T47D (cell line): ENCODE measurements at regions not wholly inside any gene's neighbourhood (a gene's known extent, or its start where the extent isn't known, plus 50 kb on each side); places are given as distances from the start of the nearest gene placed in this dataset.
"Not testable (repeated sequence)": the region's sequence is repeated elsewhere in the genome, so short reads cannot be mapped to it uniquely, and the experiment has no call there.

ENCODE experiments used
- DNase-seq, 2 experiments: peaks; one replicate each; pipeline versions ENCODE4 v3.0.0 to v3.0.0-alpha.2; 2011 to 2012; ENCODE audit warnings: low read depth in 1 of 2, low spot score in 1 of 2
- JUND ChIP-seq: IDR thresholded peaks from 2 replicates; pipeline ENCODE4 v1.6.1; 2012; ENCODE audit warnings: low read depth
- in situ Hi-C: cut with HindIII; loops from 2 replicates; pipeline ENCODE4 v1.10.0; 2016; ENCODE audit warnings: low sequenced_read_pairs, low pct_unique_long_range_greater_than_20kb

DNA sequence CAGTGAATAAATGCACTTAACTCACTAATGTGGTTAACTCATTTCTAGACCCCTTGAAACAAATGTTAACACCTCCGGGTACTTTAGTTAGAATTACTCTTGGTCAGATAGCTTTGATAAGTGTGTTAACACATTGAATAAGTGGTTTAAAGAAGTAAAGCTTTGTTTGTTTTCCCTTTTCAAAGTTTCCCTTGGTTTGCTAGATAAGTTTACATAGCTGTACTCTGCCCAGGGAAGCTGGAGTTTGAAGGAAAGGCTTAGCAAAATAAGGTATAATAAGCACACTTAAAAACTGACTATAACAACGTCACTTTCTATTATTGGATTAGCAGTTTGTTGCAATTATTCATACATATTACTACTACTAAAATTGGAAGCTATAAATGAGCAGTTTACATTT lies 1233.9 kb upstream of the ADGRL2 start:
- DNase-seq = no peak
- TF ChIP-seq JUND = no peak
- in situ Hi-C loops = no loop called here

DNA sequence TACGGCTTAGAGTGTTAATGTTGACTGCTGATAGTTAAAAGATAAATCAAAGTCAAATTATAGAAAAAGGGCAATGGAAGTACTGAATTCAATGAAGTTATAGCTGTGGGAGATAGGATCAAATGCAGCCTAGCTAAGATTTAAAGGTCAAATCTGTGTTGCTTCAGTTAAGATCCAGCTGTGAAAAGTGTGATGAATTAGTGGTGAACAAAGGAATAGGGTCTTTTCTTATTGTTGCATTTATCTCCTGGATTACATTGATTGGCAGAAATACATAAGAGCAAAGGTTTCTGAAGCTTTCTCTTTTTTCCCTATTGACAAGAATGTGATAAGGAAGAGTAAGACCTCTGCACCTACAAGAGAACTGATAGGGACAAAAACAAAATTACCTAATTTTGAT lies 1234.6 kb upstream of the ADGRL2 start:
- no peak for DNase-seq
- no peak for TF ChIP-seq JUND
- in situ Hi-C loops = no loop called here

DNA sequence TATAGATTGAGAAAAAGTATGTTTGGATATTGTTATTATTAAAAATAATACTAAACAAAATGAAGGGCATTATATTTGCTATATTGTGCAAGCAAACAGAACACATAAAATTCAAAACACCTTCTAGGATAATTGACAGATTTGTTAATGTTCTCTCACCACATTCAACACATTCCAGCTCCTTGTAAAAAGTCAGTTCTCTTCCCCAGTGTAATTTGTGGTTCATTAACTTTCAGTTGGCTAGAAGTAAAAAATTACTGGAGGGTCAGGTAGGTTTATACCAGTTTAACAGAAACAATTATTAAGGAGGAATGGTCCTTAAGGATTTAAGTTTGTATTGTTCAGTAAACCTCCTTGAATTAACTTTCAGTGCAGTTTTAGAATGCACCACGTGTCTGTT lies 1235.3 kb upstream of the ADGRL2 start:
- DNase-seq = no peak
- in situ Hi-C loops = no loop called here
- no peak for TF ChIP-seq JUND

DNA sequence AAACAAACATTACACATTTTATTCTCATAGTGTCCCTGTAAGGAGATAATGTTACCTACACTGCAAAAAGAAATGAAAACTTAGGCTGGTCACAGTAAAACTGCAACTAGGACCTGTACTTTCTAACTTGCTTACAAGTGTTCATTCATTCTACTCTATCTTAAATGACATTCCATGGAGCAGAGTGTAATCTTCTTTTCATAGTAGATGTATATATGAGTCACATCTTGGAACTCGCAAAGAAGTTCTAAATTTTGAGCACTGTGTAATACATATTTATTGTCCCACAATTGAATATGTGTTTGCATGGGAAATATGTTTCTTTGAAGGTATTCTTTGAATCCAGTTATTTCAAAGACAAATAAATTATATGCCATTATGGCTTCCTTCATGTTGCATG lies 1258.5 kb upstream of the ADGRL2 start:
- DNase-seq = no peak
- in situ Hi-C loops = no loop called here

DNA sequence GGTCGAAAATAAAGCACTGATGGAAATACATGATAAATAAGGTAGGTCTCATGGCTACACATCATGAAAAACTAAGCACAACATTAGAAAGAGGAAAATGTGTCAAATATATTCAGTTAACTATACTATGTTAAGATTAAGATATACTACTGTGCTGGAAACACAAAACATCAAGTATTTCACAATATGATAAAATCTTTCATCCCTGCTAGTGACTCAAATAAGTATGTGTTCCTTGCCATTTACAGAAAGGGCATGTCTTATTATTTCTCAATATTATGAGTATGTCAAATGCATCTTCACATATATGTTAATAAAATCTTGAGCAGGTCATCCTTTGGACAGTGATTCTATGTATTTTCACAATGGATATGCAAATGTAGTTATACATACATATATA lies 1260.1 kb upstream of the ADGRL2 start:
- DNase-seq = no peak
- no peak for TF ChIP-seq JUND
- in situ Hi-C loops = no loop called here

More for the DNA sequence above, 1258.5 kb upstream of the ADGRL2 start:
- TF ChIP-seq JUND = no peak

DNA sequence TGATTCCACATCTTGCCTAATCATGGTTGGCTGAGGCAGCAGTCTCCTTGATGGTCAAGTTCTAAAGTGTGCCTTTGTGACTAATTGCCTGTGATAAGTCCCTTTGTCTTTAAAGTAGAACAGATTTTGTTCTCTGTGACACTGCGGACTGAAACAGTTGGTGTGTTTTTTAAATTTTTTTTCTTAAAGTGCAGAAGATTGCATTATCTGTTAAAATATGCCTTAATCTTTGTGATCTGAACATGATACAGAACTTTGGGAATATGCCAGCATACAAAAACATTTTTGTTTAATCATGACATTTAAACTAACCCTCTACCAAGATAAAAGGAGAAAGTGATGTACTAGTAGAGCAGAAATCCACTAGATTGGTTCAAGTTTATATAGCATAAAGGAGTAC lies 1260.6 kb upstream of the ADGRL2 start:
- no peak for TF ChIP-seq JUND
- in situ Hi-C loops = no loop called here
- no peak for DNase-seq

DNA sequence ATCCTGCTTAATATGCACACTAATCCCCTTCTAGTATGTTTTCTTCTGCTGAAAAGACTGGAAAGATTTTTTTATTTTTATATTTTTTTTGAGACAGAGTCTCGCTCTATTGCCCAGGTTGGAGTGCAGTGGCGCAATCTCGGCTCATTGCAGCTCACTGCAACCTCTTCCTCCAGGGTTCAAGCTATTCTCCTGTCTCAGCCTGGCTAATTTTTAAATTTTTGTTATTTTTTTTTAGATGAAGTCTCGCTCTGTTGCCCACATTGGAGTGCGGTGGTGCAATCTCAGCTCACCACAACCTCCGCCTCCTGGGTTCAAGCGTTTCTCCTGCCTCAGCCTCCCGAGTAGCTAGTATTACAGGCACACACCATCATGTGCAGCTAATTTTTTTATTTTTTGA lies 1261.4 kb upstream of the ADGRL2 start:
- in situ Hi-C loops, DNase-seq: not testable (repeated sequence)

DNA sequence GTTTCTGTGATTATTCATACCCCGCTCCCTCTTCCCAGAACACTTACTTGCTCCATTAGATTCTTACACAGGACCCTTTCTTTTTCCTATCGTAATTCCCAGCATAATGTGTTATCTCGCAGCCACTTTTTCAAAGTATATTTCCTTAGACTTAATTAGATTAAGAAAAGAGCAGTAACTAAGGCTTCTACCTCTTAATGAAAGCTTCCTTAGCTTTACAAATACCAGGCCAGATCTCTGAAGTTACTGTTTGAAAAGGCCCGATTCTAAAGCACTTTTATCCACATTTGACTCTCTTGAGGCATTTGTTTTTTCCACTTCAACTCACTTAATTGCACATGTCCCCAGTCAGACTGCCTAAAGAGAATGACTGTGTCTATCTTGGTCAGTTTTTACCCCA lies 1264.3 kb upstream of the ADGRL2 start:
- in situ Hi-C loops = no loop called here
- DNase-seq = no peak
- TF ChIP-seq JUND = no peak

DNA sequence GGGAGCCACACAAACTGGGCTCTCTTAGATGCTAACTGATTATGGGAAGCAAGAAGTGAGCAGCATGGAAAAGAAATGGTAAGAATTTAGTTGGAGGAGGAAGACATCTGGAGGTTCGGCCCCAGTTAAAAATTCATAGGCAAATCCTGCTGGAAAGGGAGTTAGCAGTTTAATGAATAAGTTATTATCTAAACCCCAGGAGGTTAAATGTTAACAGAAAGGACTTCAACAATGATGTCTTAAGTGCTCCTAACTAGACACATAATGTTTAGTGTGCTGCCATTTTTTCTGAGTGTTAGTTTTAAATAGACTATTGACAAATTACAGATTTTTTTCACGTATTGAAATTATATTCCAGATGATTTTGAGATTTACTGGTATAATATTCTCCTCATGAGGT lies 1265.3 kb upstream of the ADGRL2 start:
- no peak for TF ChIP-seq JUND
- in situ Hi-C loops = no loop called here
- no peak for DNase-seq

DNA sequence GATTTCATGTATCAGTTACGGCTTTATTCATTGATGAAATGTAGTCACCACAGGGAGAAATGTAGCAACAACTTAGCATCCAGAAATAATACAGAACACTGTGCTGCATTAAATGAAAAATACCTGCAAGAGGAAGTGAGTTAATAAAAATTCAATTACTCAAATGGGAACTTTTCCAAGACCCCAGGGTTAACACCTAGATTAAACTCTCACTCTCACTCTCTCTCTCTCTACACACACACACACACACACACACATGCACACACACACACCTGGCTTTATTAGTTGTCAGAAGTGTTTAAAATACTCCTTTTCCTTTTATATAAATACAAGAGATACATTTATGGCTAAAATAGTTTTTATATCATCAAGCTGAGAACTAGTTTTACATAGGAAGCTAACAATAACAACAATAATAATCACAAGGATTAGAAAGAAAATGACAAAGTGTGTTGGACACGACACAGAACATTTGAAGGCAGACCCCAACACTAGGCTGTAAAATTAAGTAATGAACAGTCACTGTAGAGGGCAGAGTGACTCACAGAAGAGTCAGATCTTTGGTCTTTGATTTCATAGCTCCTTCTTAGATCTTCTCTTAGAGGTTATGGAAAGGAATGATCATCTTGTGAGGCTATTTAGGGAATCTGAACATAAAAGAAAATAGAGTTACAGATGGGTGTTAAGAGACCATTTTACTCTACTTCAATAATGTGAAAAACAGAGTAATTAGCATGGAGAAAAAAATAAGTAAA lies 1266.0 kb upstream of the ADGRL2 start:
- no peak for TF ChIP-seq JUND
- in situ Hi-C loops = no loop called here

DNA sequence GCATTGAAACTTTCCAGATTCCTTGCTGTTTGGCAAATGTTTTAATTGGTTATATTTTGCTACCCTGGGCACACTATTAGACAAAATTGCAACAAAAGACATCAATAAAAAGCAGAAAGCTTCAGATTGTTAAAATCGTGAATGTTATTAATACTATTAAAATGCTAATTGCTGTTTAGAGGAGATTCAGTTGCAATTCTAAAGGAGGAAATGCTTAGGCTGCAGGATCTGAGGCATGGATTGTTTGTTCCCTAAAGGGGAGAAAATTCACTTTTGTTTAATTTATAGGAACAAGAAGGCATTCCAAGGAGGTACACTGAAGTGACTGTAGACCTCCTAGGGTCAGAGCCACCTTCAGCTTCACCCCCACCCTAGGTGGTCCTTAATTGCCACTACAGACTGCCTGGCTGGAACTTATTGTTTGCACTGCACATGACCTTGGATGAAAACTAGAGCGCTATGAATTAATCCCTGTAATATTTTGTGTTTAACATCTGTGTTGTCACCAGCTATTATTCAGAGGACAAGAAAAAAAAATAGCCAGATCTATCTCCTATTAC lies 1266.9 kb upstream of the ADGRL2 start:
- in situ Hi-C loops = no loop called here
- TF ChIP-seq JUND = no peak
- DNase-seq = no peak

More for the DNA sequence above, 1266.0 kb upstream of the ADGRL2 start:
- no peak for DNase-seq

DNA sequence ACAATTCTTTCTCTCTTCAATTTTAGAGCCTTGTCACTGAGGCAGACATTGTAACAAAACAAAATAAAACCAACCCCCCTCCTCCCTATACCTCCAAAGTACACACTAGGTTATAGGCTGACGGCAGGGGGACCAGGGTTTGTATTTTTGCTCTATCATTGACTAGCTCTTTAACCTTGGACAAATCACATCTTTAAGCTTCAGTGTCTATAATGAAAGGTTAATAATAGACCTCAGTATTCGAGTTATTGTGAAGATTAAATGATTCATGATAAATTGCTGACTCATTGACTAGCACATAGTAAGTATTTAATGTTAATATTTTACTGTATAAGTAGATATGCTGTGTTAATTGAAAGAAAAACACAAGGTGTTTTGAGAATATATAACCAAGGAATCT lies 1267.6 kb upstream of the ADGRL2 start:
- no peak for TF ChIP-seq JUND
- in situ Hi-C loops = no loop called here
- DNase-seq = no peak

DNA sequence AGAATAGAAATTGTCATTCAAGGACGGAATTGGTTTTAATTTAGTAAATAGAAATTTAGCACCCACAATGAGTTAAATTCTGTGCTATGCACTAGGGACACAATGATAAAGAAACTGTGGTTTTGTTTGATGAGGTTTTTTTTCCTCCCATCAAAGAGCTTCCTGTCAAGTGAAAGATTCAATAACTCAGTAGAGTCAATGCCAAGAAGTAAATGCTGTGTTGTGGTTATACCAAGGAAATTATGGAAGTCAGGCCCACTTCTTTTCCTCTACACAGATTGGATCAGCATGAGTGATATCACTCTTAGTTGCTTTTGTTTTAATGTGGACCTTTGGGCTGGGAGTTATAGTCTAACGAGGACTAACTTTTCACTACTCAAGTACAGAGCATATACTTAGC lies 1269.6 kb upstream of the ADGRL2 start:
- TF ChIP-seq JUND = no peak
- no peak for DNase-seq
- in situ Hi-C loops = no loop called here

DNA sequence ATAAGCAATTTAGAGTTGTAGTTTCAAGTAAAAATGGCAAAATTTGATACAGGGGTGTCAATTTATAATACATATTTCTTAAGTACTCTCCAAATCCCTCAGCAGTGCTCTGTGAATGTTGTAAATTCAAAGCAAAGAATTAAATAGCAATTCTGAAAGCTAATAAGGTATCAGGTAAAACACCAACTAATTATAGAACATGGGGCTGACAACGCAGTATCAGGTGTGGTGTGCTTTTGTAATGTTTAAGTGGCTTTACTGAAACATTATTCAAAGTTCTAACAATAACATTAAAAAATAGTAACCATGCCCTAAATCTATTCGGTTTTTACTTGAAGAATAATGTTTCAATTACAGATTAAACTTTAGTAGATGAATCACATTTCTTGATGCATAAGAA lies 1271.2 kb upstream of the ADGRL2 start:
- in situ Hi-C loops = no loop called here
- TF ChIP-seq JUND = no peak
- no peak for DNase-seq
